Trophoblast cell (in vitro differentiated cells and primary cell): ENCODE measurements at regions not wholly inside any gene's neighbourhood (a gene's known extent, or its start where the extent isn't known, plus 50 kb on each side); places are given as distances from the start of the nearest gene placed in this dataset.
A peak's percentile ranks its signal among the peaks of the same experiment; 100 is the strongest.

ENCODE experiments used
- DNase-seq, 2 donors: peaks; one replicate each; pipeline ENCODE4 v3.0.0-alpha.2; 2016
- H2AFZ ChIP-seq: 2 replicates; pipeline ENCODE4 v1.6.1; 2013; ENCODE audit warnings: low read length, moderate library complexity, mild to moderate bottlenecking; ENCODE audit not compliant: insufficient read depth, poor library complexity
- H2AK5ac ChIP-seq: 2 replicates; pipeline ENCODE4 v1.6.1; 2013; ENCODE audit warnings: mild to moderate bottlenecking, low read length
- H2BK120ac ChIP-seq: 2 replicates; pipeline ENCODE4 v1.6.1; 2013; ENCODE audit warnings: low read length, mild to moderate bottlenecking, moderate library complexity; ENCODE audit not compliant: insufficient read depth, poor library complexity
- H2BK12ac ChIP-seq: 2 replicates; pipeline ENCODE4 v1.6.1; 2013; ENCODE audit warnings: mild to moderate bottlenecking, low read length, moderate library complexity
- H2BK5ac ChIP-seq: 2 replicates; pipeline ENCODE4 v1.6.1; 2013; ENCODE audit warnings: low read length, low read depth, moderate library complexity, mild to moderate bottlenecking; ENCODE audit not compliant: poor library complexity
- H3K14ac ChIP-seq: 2 replicates; pipeline ENCODE4 v1.6.1; 2013; ENCODE audit warnings: mild to moderate bottlenecking, low read length
- H3K18ac ChIP-seq: 2 replicates; pipeline ENCODE4 v1.6.1; 2013; ENCODE audit warnings: mild to moderate bottlenecking, low read length
- H3K23ac ChIP-seq: 2 replicates; pipeline ENCODE4 v1.6.1; 2013; ENCODE audit warnings: low read length
- H3K27ac ChIP-seq: 2 replicates; pipeline ENCODE4 v1.5.1; 2013; ENCODE audit warnings: low read depth, mild to moderate bottlenecking, inconsistent platforms, low read length, moderate library complexity
- H3K27me3 ChIP-seq: 2 replicates; pipeline ENCODE4 v1.6.1; 2013; ENCODE audit warnings: inconsistent platforms, mild to moderate bottlenecking, low read length, moderate library complexity; ENCODE audit not compliant: insufficient read depth
- H3K36me3 ChIP-seq, 2 experiments: 1 replicate in 1 of 2; 2 replicates in 1 of 2; pipeline ENCODE4 v1.6.1; 2013; ENCODE audit warnings: low read length in 2 of 2, mild to moderate bottlenecking in 2 of 2, moderate library complexity in 1 of 2; ENCODE audit not compliant: insufficient read depth in 2 of 2, control insufficient read depth in 1 of 2
- H3K4ac ChIP-seq: 2 replicates; pipeline ENCODE4 v1.6.1; 2013; ENCODE audit warnings: low read depth, mild to moderate bottlenecking, low read length, moderate library complexity
- H3K4me1 ChIP-seq, 2 experiments: 1 replicate in 1 of 2; 2 replicates in 1 of 2; pipeline ENCODE4 v1.6.1; 2013; ENCODE audit warnings: low read length in 2 of 2, mild to moderate bottlenecking in 2 of 2, moderate library complexity in 1 of 2; ENCODE audit not compliant: insufficient read depth in 2 of 2, control insufficient read depth in 1 of 2
- H3K4me2 ChIP-seq: 2 replicates; pipeline ENCODE4 v1.6.1; 2013; ENCODE audit warnings: inconsistent platforms, mild to moderate bottlenecking, low read length, moderate library complexity
- H3K4me3 ChIP-seq: 2 replicates; pipeline ENCODE4 v1.5.1; 2013; ENCODE audit warnings: mild to moderate bottlenecking, low read depth, low read length, inconsistent platforms
- H3K79me1 ChIP-seq: one replicate; pipeline ENCODE4 v1.6.1; 2013; ENCODE audit warnings: low read length
- H3K79me2 ChIP-seq: 2 replicates; pipeline ENCODE4 v1.6.1; 2013; ENCODE audit warnings: low read length, mild to moderate bottlenecking; ENCODE audit not compliant: control insufficient read depth, insufficient read depth, poor library complexity
- H3K9ac ChIP-seq: 2 replicates; pipeline ENCODE4 v1.6.1; 2013; ENCODE audit warnings: mild to moderate bottlenecking, low read length
- H3K9me3 ChIP-seq: 2 replicates; pipeline ENCODE4 v1.6.1; 2013; ENCODE audit warnings: low read depth, mild to moderate bottlenecking, control low read depth, inconsistent platforms, low read length; ENCODE audit not compliant: insufficient read depth
- H4K12ac ChIP-seq: 2 replicates; pipeline ENCODE4 v1.6.1; 2013; ENCODE audit warnings: low read depth, mild to moderate bottlenecking, low read length, moderate library complexity
- H4K8ac ChIP-seq: 2 replicates; pipeline ENCODE4 v1.6.1; 2013; ENCODE audit warnings: low read depth, mild to moderate bottlenecking, low read length, moderate library complexity
- H4K91ac ChIP-seq: one replicate; pipeline ENCODE4 v1.6.1; 2013; ENCODE audit warnings: low read depth, mild to moderate bottlenecking, low read length, moderate library complexity
- WGBS: extraction: QIAGEN DNeasy Blood & Tissue Kit; methylation state at CpG from one replicate; pipeline ENCODE4 v1.1.7; 2013; ENCODE audit warnings: missing lambda C conversion rate; ENCODE audit not compliant: insufficient read length, insufficient coverage; ENCODE audit errors: extremely low coverage; 5-methylcytosine and 5-hydroxymethylcytosine counted together

DNA sequence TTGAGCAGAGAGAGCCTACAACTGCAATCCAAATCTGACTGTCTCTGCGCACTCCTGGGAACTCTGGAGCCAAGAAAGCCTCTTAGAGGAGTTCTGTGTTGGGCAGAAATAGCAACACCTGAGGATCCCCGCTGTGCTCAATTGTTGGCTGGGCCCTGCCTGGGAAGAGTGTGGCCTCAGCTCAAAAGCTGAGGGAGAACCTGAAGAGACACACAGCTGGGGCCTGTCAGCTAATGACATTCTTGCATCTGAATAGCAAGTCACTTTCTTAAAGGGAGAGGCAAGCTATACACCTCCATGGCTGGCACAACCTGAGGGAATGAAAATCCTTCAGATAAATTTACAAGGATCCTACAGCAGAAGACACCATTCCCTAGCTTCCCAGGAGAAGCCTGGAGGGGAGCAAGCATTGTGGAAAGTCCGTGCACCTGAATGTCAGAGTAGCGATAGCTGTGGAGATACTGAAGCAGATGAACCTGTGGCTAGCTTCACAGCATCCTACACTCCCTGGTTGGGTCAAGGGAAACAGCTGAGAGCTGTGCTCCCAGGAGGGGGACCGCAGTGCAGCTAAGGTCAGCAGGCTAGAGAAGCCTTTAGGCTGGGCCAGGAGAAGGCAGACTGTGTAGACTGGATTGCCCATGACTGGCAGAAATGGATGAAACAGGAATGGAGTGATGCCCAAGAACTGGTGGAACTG lies 159.9 kb upstream of the PFN2 start:
- no peaks in the 10 kb centered on the region for H3K27me3 ChIP-seq
- no peak overlapping the region for H2AK5ac ChIP-seq
- H2BK12ac ChIP-seq, result no peak overlapping the region
- H3K14ac ChIP-seq, result no peak overlapping the region
- no peaks in the 10 kb centered on the region for H3K9me3 ChIP-seq
- no peak overlapping the region for H3K4me2 ChIP-seq
- no peaks in the 10 kb centered on the region for H3K79me1 ChIP-seq
- no peak overlapping the region for H4K8ac ChIP-seq
- H4K91ac ChIP-seq, result no peak overlapping the region
- no peak overlapping the region for H2BK5ac ChIP-seq
- H4K12ac ChIP-seq, result no peak overlapping the region
- peaks cover 6% of the 10 kb centered on the region in 2 experiments for H3K4me1 ChIP-seq
- no peak overlapping the region for H3K27ac ChIP-seq
- no peaks in the 10 kb centered on the region for H3K36me3 ChIP-seq
- no peak overlapping the region for H3K4ac ChIP-seq
- H3K79me2 ChIP-seq, result no peaks in the 10 kb centered on the region
- no peak overlapping the region for H3K23ac ChIP-seq
- H3K9ac ChIP-seq, result no peak overlapping the region
- WGBS, result no CpG with 5 or more reads among the region's 5 CpGs
- H2AFZ ChIP-seq, result no peak overlapping the region
- DNase-seq, result no peak
- no peak overlapping the region for H3K18ac ChIP-seq
- H2BK120ac ChIP-seq, result no peak overlapping the region
- H3K4me3 ChIP-seq, result no peak overlapping the region

DNA sequence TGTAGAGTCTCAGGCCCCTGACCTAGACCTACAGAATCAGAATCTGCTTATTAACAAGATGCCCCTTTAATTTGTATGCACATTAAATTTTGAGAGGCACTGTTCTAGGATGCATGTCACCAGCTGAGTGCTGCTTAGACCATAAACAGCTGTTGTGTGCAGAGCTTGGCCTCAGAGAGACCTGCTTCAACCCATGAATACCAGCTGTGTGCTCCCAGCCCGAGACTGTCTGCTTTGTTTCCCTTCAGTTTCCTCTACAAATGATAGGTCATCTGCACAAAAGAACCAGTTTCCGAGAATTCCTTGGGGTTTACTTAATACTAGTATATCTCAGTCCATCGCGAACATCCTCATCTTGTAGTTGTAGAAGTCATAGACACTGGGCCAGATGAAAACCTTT lies 158.5 kb upstream of the PFN2 start:
- H4K8ac ChIP-seq, result no peak overlapping the region
- no peaks in the 10 kb centered on the region for H3K36me3 ChIP-seq
- H2AFZ ChIP-seq, result no peak overlapping the region
- no peak overlapping the region for H2AK5ac ChIP-seq
- no peak overlapping the region for H2BK12ac ChIP-seq
- H3K4me2 ChIP-seq, result no peak overlapping the region
- no peak overlapping the region for H2BK5ac ChIP-seq
- no peak overlapping the region for H3K4me3 ChIP-seq
- no peak overlapping the region for H3K23ac ChIP-seq
- no peak overlapping the region for H3K14ac ChIP-seq
- no peak overlapping the region for H3K4ac ChIP-seq
- no peak for DNase-seq
- no peak overlapping the region for H4K91ac ChIP-seq
- H3K4me1 ChIP-seq, result peaks cover 2 to 6% of the 10 kb centered on the region in 2 experiments
- no CpG with 5 or more reads among the region's 4 CpGs for WGBS
- no peaks in the 10 kb centered on the region for H3K27me3 ChIP-seq
- no peaks in the 10 kb centered on the region for H3K9me3 ChIP-seq
- no peak overlapping the region for H4K12ac ChIP-seq
- H2BK120ac ChIP-seq, result no peak overlapping the region
- no peak overlapping the region for H3K9ac ChIP-seq
- no peaks in the 10 kb centered on the region for H3K79me2 ChIP-seq
- H3K27ac ChIP-seq, result no peak overlapping the region
- H3K79me1 ChIP-seq, result no peaks in the 10 kb centered on the region
- no peak overlapping the region for H3K18ac ChIP-seq

- Histone ChIP-seq H3K79me1 (no peaks in the 10 kb centered on the region), H4K12ac (no peak overlapping the region), H3K4me3 (no peak overlapping the region), H4K91ac (no peak overlapping the region), H3K9me3 (no peaks in the 10 kb centered on the region), H3K9ac (no peak overlapping the region), H2AK5ac (no peak overlapping the region), H4K8ac (no peak overlapping the region), H3K4ac (no peak overlapping the region), H3K36me3 (no peaks in the 10 kb centered on the region), H2BK5ac (no peak overlapping the region), H2BK120ac (no peak overlapping the region), H3K18ac (no peak overlapping the region), H2BK12ac (no peak overlapping the region), H3K27ac (no peak overlapping the region), H3K14ac (no peak overlapping the region), H2AFZ (no peak overlapping the region), H3K4me1 (peaks cover 2 to 6% of the 10 kb centered on the region in 2 experiments), H3K23ac (no peak overlapping the region), H3K79me2 (no peaks in the 10 kb centered on the region), H3K4me2 (no peak overlapping the region), H3K27me3 (no peaks in the 10 kb centered on the region)
- DNase-seq, result no peak
- WGBS, result no CpG with 5 or more reads among the region's 3 CpGs
Observed at GRCh38 chr3:150128126-150128525, 157.4 kb upstream of the PFN2 start.

GRCh38 chr3:150127011-150127490 lies 156.4 kb upstream of the PFN2 start:
- Histone ChIP-seq H3K79me1 (no peaks in the 10 kb centered on the region), H4K12ac (no peak overlapping the region), H2BK5ac (no peak overlapping the region), H2BK12ac (peak overlapping the region; percentile 32), H3K14ac (no peak overlapping the region), H3K36me3 (no peaks in the 10 kb centered on the region), H3K4ac (no peak overlapping the region), H3K79me2 (no peaks in the 10 kb centered on the region), H3K4me2 (no peak overlapping the region), H3K4me3 (no peak overlapping the region), H3K9ac (no peak overlapping the region), H2AFZ (no peak overlapping the region), H4K91ac (peak overlapping the region; percentile 18), H3K27ac (no peak overlapping the region), H2AK5ac (no peak overlapping the region), H2BK120ac (no peak overlapping the region), H3K18ac (no peak overlapping the region), H4K8ac (no peak overlapping the region), H3K9me3 (peaks cover 2% of the 10 kb centered on the region), H3K23ac (no peak overlapping the region), H3K27me3 (no peaks in the 10 kb centered on the region), H3K4me1 (peaks cover 2 to 6% of the 10 kb centered on the region in 2 experiments)
- DNase-seq, result peak; percentile 66 to 80
- no CpG with 5 or more reads among the region's 7 CpGs for WGBS
